HuH-7.5 (cell line): ENCODE measurements at regions not wholly inside any gene's neighbourhood (a gene's known extent, or its start where the extent isn't known, plus 50 kb on each side); places are given as distances from the start of the nearest gene placed in this dataset.
"Not testable (repeated sequence)": the region's sequence is repeated elsewhere in the genome, so short reads cannot be mapped to it uniquely, and the experiment has no call there.

Source experiments
- DNase-seq: peaks from one replicate; pipeline ENCODE4 v3.0.0; 2011; ENCODE audit warnings: low spot score

- DNase-seq = not testable (repeated sequence)
These were observed 145.4 kb downstream of the LAT start for GRCh38 chr16:29130131-29130711.

- DNase-seq = not testable (repeated sequence)
These were observed 144.7 kb downstream of the LAT start for GRCh38 chr16:29129458-29130038.

- not testable (repeated sequence) for DNase-seq
These were observed 144.0 kb downstream of the LAT start for GRCh38 chr16:29128732-29129457.

GRCh38 chr16:29127806-29128420 lies 143.1 kb downstream of the LAT start:
- DNase-seq = not testable (repeated sequence)

- no peak for DNase-seq
These were observed 141.8 kb downstream of the LAT start for GRCh38 chr16:29126616-29127015.

- no peak for DNase-seq
These were observed 141.2 kb downstream of the LAT start for GRCh38 chr16:29126057-29126494.

- no peak for DNase-seq
These were observed 140.0 kb downstream of the LAT start for GRCh38 chr16:29124828-29125227.

GRCh38 chr16:29124162-29124561 lies 139.3 kb downstream of the LAT start:
- not testable (repeated sequence) for DNase-seq

- not testable (repeated sequence) for DNase-seq
These were observed 135.8 kb downstream of the LAT start for GRCh38 chr16:29120680-29121079.

- not testable (repeated sequence) for DNase-seq
These were observed 133.6 kb downstream of the LAT start for GRCh38 chr16:29118301-29118957.

GRCh38 chr16:29117631-29118030 lies 132.8 kb downstream of the LAT start:
- no peak for DNase-seq

- no peak for DNase-seq
These were observed 132.1 kb downstream of the LAT start for GRCh38 chr16:29116980-29117379.

GRCh38 chr16:29116207-29116606 lies 131.4 kb downstream of the LAT start:
- DNase-seq = not testable (repeated sequence)

- DNase-seq = not testable (repeated sequence)
These were observed 130.9 kb downstream of the LAT start for GRCh38 chr16:29115802-29116141.

- DNase-seq = not testable (repeated sequence)
These were observed 130.3 kb downstream of the LAT start for GRCh38 chr16:29114989-29115801.

- DNase-seq = no peak
These were observed 129.7 kb downstream of the LAT start for GRCh38 chr16:29114574-29114973.

GRCh38 chr16:29113446-29113845 lies 128.6 kb downstream of the LAT start:
- DNase-seq = not testable (repeated sequence)

GRCh38 chr16:29112755-29113347 lies 128.0 kb downstream of the LAT start:
- DNase-seq = no peak

GRCh38 chr16:29111901-29112680 lies 127.2 kb downstream of the LAT start:
- DNase-seq = not testable (repeated sequence)

GRCh38 chr16:29111421-29111820 lies 126.6 kb downstream of the LAT start:
- DNase-seq = no peak
